ENCODE measurements at regions not wholly inside any gene's neighbourhood (a gene's known extent, or its start where the extent isn't known, plus 50 kb on each side); places are given as distances from the start of the nearest gene placed in this dataset.

GRCh38 chr10:8533462-8533861 lies 479.0 kb downstream of the GATA3 start:
- Histone ChIP-seq H3K36me3 (ENCODE audit: insufficient read depth, low read length) (no peaks in the 10 kb centered on the region), H3K4me2 (ENCODE audit: low read length) (no peak overlapping the region), H4K20me1 (ENCODE audit: insufficient read depth, low read length) (no peaks in the 10 kb centered on the region), H3K9me2 (ENCODE audit: low read depth, low read length) (no peaks in the 10 kb centered on the region), H3K9me3 (ENCODE audit: low read length) (no peaks in the 10 kb centered on the region), H3K9ac (ENCODE audit: low read length) (no peak overlapping the region), H3K4me3 (ENCODE audit: low read depth, low read length, poor library complexity, severe bottlenecking) (no peak overlapping the region), H3F3A (ENCODE audit: insufficient read depth, low read length) (no peaks in the 10 kb centered on the region), H2AFZ (ENCODE audit: low read length) (no peak overlapping the region), H3K4me1 (ENCODE audit: insufficient read depth, low read length, severe bottlenecking) (no peaks in the 10 kb centered on the region), H3K79me2 (ENCODE audit: insufficient read depth, low read length) (no peaks in the 10 kb centered on the region), H3K27ac (ENCODE audit: low read depth, low read length, poor library complexity, severe bottlenecking) (no peak overlapping the region), H3K27me3 (ENCODE audit: insufficient read depth, low read length) (no peaks in the 10 kb centered on the region)
- TF ChIP-seq EZH2 (IDR thresholded peaks at IDR 0.05; ENCODE audit: borderline replicate concordance, low read length) (no peak), CTCF (IDR thresholded peaks at IDR 0.05; ENCODE audit: low read length) (no peak)

- Histone ChIP-seq H3F3A (ENCODE audit: insufficient read depth, low read length) (no peaks in the 10 kb centered on the region), H3K27ac (ENCODE audit: low read depth, low read length, poor library complexity, severe bottlenecking) (no peak overlapping the region), H3K27me3 (ENCODE audit: insufficient read depth, low read length) (no peaks in the 10 kb centered on the region), H3K9ac (ENCODE audit: low read length) (no peak overlapping the region), H3K4me3 (ENCODE audit: low read depth, low read length, poor library complexity, severe bottlenecking) (no peak overlapping the region), H3K79me2 (ENCODE audit: insufficient read depth, low read length) (no peaks in the 10 kb centered on the region), H3K4me2 (ENCODE audit: low read length) (no peak overlapping the region), H4K20me1 (ENCODE audit: insufficient read depth, low read length) (no peaks in the 10 kb centered on the region), H3K4me1 (ENCODE audit: insufficient read depth, low read length, severe bottlenecking) (no peaks in the 10 kb centered on the region), H2AFZ (ENCODE audit: low read length) (no peak overlapping the region), H3K9me2 (ENCODE audit: low read depth, low read length) (no peaks in the 10 kb centered on the region), H3K36me3 (ENCODE audit: insufficient read depth, low read length) (no peaks in the 10 kb centered on the region), H3K9me3 (ENCODE audit: low read length) (no peaks in the 10 kb centered on the region)
- no peak for TF ChIP-seq EZH2 (IDR thresholded peaks at IDR 0.05; ENCODE audit: borderline replicate concordance, low read length)
Observed at GRCh38 chr10:8534096-8534495, 479.6 kb downstream of the GATA3 start.

GRCh38 chr10:8534891-8535290 lies 480.4 kb downstream of the GATA3 start:
- H3K79me2 ChIP-seq (ENCODE audit: insufficient read depth, low read length), result no peaks in the 10 kb centered on the region
- no peaks in the 10 kb centered on the region for H3K27me3 ChIP-seq (ENCODE audit: insufficient read depth, low read length)
- H3F3A ChIP-seq (ENCODE audit: insufficient read depth, low read length), result no peaks in the 10 kb centered on the region
- no peak overlapping the region for H2AFZ ChIP-seq (ENCODE audit: low read length)
- H3K4me3 ChIP-seq (ENCODE audit: low read depth, low read length, poor library complexity, severe bottlenecking), result no peak overlapping the region
- H3K9me3 ChIP-seq (ENCODE audit: low read length), result no peaks in the 10 kb centered on the region
- no peak overlapping the region for H3K4me2 ChIP-seq (ENCODE audit: low read length)
- H3K27ac ChIP-seq (ENCODE audit: low read depth, low read length, poor library complexity, severe bottlenecking), result no peak overlapping the region
- no peaks in the 10 kb centered on the region for H3K4me1 ChIP-seq (ENCODE audit: insufficient read depth, low read length, severe bottlenecking)
- H3K9me2 ChIP-seq (ENCODE audit: low read depth, low read length), result no peaks in the 10 kb centered on the region
- no peak overlapping the region for H3K9ac ChIP-seq (ENCODE audit: low read length)
- H4K20me1 ChIP-seq (ENCODE audit: insufficient read depth, low read length), result no peaks in the 10 kb centered on the region
- no peaks in the 10 kb centered on the region for H3K36me3 ChIP-seq (ENCODE audit: insufficient read depth, low read length)
- TF ChIP-seq CTCF (IDR thresholded peaks at IDR 0.05; ENCODE audit: low read length) (no peak), EZH2 (IDR thresholded peaks at IDR 0.05; ENCODE audit: borderline replicate concordance, low read length) (no peak)

GRCh38 chr10:8539056-8539455 lies 484.6 kb downstream of the GATA3 start:
- Histone ChIP-seq H4K20me1 (ENCODE audit: insufficient read depth, low read length) (no peaks in the 10 kb centered on the region), H3K9ac (ENCODE audit: low read length) (no peak overlapping the region), H3K27ac (ENCODE audit: low read depth, low read length, poor library complexity, severe bottlenecking) (no peak overlapping the region), H3K27me3 (ENCODE audit: insufficient read depth, low read length) (no peaks in the 10 kb centered on the region), H3K9me2 (ENCODE audit: low read depth, low read length) (no peaks in the 10 kb centered on the region), H3K4me1 (ENCODE audit: insufficient read depth, low read length, severe bottlenecking) (no peaks in the 10 kb centered on the region), H3K4me2 (ENCODE audit: low read length) (no peak overlapping the region), H3F3A (ENCODE audit: insufficient read depth, low read length) (no peaks in the 10 kb centered on the region), H3K9me3 (ENCODE audit: low read length) (no peaks in the 10 kb centered on the region), H3K4me3 (ENCODE audit: low read depth, low read length, poor library complexity, severe bottlenecking) (no peak overlapping the region), H3K36me3 (ENCODE audit: insufficient read depth, low read length) (no peaks in the 10 kb centered on the region), H2AFZ (ENCODE audit: low read length) (no peak overlapping the region), H3K79me2 (ENCODE audit: insufficient read depth, low read length) (no peaks in the 10 kb centered on the region)
- TF ChIP-seq EZH2 (IDR thresholded peaks at IDR 0.05; ENCODE audit: borderline replicate concordance, low read length) (no peak), CTCF (IDR thresholded peaks at IDR 0.05; ENCODE audit: low read length) (no peak)
